CD8-positive, alpha-beta memory T cell (primary cell): ENCODE measurements at regions not wholly inside any gene's neighbourhood (a gene's known extent, or its start where the extent isn't known, plus 50 kb on each side); places are given as distances from the start of the nearest gene placed in this dataset.
A peak's percentile ranks its signal among the peaks of the same experiment; 100 is the strongest.

Experiments used
- CTCF ChIA-PET: fragments of 350-600 bp; sonication (Branson Sonifier 250); formaldehyde crosslinking; loops from one replicate; lab custom pipeline; 2021; ENCODE audit warnings: antibody characterized with exemption; lab: Charles Lee
- POLR2A ChIA-PET: fragments of 350-600 bp; sonication (Branson Sonifier 250); formaldehyde crosslinking; loops from one replicate; lab custom pipeline; 2021; ENCODE audit warnings: antibody characterized with exemption; lab: Charles Lee
- DNase-seq, 5 donors: peaks; one replicate each; pipeline versions ENCODE4 v3.0.0 to v3.0.0-alpha.2; 2020 to 2022; ENCODE audit warnings: mixed read lengths in 1 of 5
- H3K27ac ChIP-seq: one replicate; pipeline ENCODE4 v1.7.0; 2013; ENCODE audit warnings: low read depth, mild to moderate bottlenecking, low read length, moderate library complexity
- H3K27me3 ChIP-seq: 2 replicates; pipeline ENCODE4 v1.7.0; 2013; ENCODE audit warnings: low read length, mild to moderate bottlenecking; ENCODE audit not compliant: insufficient read depth, poor library complexity, severe bottlenecking
- H3K36me3 ChIP-seq: 2 replicates; pipeline ENCODE4 v1.7.0; 2013; ENCODE audit warnings: mild to moderate bottlenecking, low read length, moderate library complexity; ENCODE audit not compliant: insufficient read depth
- H3K4me1 ChIP-seq: 2 replicates; pipeline ENCODE4 v1.7.0; 2013; ENCODE audit warnings: mild to moderate bottlenecking, low read length, moderate library complexity; ENCODE audit not compliant: insufficient read depth
- H3K4me3 ChIP-seq: 2 replicates; pipeline ENCODE4 v1.7.0; 2013; ENCODE audit warnings: mild to moderate bottlenecking, low read length
- H3K9me3 ChIP-seq: 2 replicates; pipeline ENCODE4 v1.7.0; 2013; ENCODE audit warnings: mild to moderate bottlenecking, low read length
- H3K27ac Mint-ChIP-seq, 8 donors: one replicate each; pipeline ENCODE4 v1.8.0; 2020 to 2021; ENCODE audit warnings: mixed read lengths in 8 of 8, mild to moderate bottlenecking in 6 of 8, inconsistent platforms in 3 of 8, moderate library complexity in 3 of 8
- H3K27me3 Mint-ChIP-seq, 2 donors: one replicate each; pipeline ENCODE4 v1.8.0; 2020 to 2021; ENCODE audit warnings: mixed read lengths in 2 of 2, mild to moderate bottlenecking in 1 of 2, moderate library complexity in 1 of 2
- H3K36me3 Mint-ChIP-seq, 3 donors: one replicate each; pipeline ENCODE4 v1.8.0; 2020 to 2021; ENCODE audit warnings: mixed read lengths in 3 of 3, inconsistent platforms in 1 of 3, mild to moderate bottlenecking in 1 of 3
- H3K4me1 Mint-ChIP-seq, 3 donors: one replicate each; pipeline ENCODE4 v1.8.0; 2020 to 2021; ENCODE audit warnings: mixed read lengths in 3 of 3, inconsistent platforms in 1 of 3, mild to moderate bottlenecking in 1 of 3
- H3K4me3 Mint-ChIP-seq, 7 donors: one replicate each; pipeline ENCODE4 v1.8.0; 2020 to 2021; ENCODE audit warnings: mixed read lengths in 7 of 7, mild to moderate bottlenecking in 6 of 7, moderate library complexity in 4 of 7, inconsistent platforms in 2 of 7
- H3K9me3 Mint-ChIP-seq, 5 donors: one replicate each; pipeline ENCODE4 v1.8.0; 2020 to 2022; ENCODE audit warnings: mixed read lengths in 5 of 5, mild to moderate bottlenecking in 3 of 5, moderate library complexity in 2 of 5, inconsistent platforms in 1 of 5

- no peak overlapping the region for H3K27ac Mint-ChIP-seq
- H3K9me3 Mint-ChIP-seq: peaks cover 0 to 7% (median 0%) of the 10 kb centered on the region in 5 donors
- H3K27ac ChIP-seq: no peak overlapping the region
- ChIA-PET CTCF (no interaction called here), POLR2A (no interaction called here)
- no peak overlapping the region for H3K4me3 ChIP-seq
- peaks cover 4% of the 10 kb centered on the region in 2 donors for H3K27me3 Mint-ChIP-seq
- no peak for DNase-seq
- H3K4me3 Mint-ChIP-seq: no peak overlapping the region
- H3K36me3 Mint-ChIP-seq: no peaks in the 10 kb centered on the region
- no peaks in the 10 kb centered on the region for H3K4me1 Mint-ChIP-seq
- H3K27me3 ChIP-seq: no peaks in the 10 kb centered on the region
- no peaks in the 10 kb centered on the region for H3K36me3 ChIP-seq
- H3K9me3 ChIP-seq: no peaks in the 10 kb centered on the region
- H3K4me1 ChIP-seq: no peaks in the 10 kb centered on the region
Measured at GRCh38 chr16:20166531-20167235, 93.0 kb upstream of the GPR139 start.

DNA sequence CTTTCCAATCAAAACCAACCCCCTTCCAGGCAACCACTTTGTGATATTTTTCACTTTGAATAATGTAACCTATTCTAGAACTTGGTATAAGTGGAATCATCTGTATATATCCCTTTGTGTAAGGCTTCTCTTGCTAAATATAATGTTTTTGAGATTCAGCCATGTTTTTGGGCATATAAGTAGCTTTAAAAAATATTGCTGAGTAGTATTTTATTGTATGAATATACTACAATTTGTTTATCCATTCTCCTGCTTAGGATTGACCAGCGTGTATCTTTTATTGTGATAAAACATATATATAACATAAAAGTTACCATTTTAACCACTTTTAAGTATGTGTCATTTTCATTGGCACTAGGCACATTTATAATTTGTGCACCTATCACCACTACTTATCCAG, 79.8 kb upstream of the GPR139 start:
- Mint-ChIP-seq H3K27me3 (peaks cover 0 to 2% of the 10 kb centered on the region in 2 donors), H3K4me3 (no peak overlapping the region), H3K36me3 (no peaks in the 10 kb centered on the region), H3K4me1 (no peaks in the 10 kb centered on the region), H3K9me3 (peaks cover 2 to 20% (median 8%) of the 10 kb centered on the region in 5 donors), H3K27ac (no peak overlapping the region)
- H3K9me3 ChIP-seq: no peaks in the 10 kb centered on the region
- H3K4me1 ChIP-seq: no peaks in the 10 kb centered on the region
- no peaks in the 10 kb centered on the region for H3K36me3 ChIP-seq
- no peak for DNase-seq
- H3K4me3 ChIP-seq: no peak overlapping the region
- CTCF ChIA-PET: no interaction called here
- H3K27me3 ChIP-seq: no peaks in the 10 kb centered on the region
- H3K27ac ChIP-seq: no peak overlapping the region
- POLR2A ChIA-PET: no interaction called here

DNA sequence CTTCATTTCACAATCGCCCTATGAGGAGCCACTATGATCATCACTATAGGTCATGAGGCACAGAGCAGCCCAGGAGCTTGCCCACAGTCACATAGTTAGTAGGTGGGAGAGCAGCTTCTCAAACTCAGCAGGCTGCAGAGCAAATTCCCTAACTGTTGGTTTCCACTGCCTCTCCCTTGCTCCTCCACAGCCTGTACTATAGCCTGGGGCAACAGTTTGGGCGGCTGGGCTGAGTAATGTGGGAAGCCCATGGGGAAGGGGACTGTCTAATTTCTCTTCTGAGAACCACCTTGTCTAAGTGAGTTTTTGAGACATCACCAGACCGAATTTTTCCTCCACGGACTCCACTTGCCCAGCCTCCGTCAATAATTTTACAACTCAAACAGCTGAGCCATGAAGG, 73.4 kb upstream of the GPR139 start:
- no peak overlapping the region for H3K27ac ChIP-seq
- no peak overlapping the region for H3K27ac Mint-ChIP-seq
- H3K4me1 ChIP-seq: no peaks in the 10 kb centered on the region
- no peaks in the 10 kb centered on the region for H3K27me3 ChIP-seq
- H3K4me3 Mint-ChIP-seq: no peak overlapping the region
- ChIA-PET CTCF (no interaction called here), POLR2A (no interaction called here)
- H3K4me3 ChIP-seq: no peak overlapping the region
- H3K4me1 Mint-ChIP-seq: no peaks in the 10 kb centered on the region
- DNase-seq: no peak
- H3K9me3 ChIP-seq: no peaks in the 10 kb centered on the region
- no peaks in the 10 kb centered on the region for H3K36me3 ChIP-seq
- no peaks in the 10 kb centered on the region for H3K36me3 Mint-ChIP-seq
- no peaks in the 10 kb centered on the region for H3K27me3 Mint-ChIP-seq
- peaks cover 0 to 6% (median 2%) of the 10 kb centered on the region in 5 donors for H3K9me3 Mint-ChIP-seq

DNA sequence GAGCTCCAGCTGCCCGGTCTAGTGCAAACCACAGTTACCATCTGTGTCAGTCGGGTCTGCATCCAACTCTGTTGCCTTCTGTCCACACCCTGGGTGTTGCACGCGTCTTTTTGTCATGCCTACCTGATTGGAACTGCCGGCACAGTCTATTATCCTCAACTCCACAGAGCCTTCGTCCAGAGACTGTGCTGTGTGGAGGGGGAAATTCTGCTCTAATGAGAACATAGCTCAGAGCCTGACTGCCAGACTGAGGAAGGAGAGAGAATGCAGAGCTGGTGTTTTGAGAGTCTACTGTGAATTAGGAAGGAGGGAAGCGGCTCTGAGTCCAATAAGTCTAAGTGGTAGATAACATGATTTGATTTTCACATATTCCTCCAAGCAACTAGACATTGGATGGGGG, 68.3 kb upstream of the GPR139 start:
- peaks cover 0 to 2% (median 0%) of the 10 kb centered on the region in 5 donors for H3K9me3 Mint-ChIP-seq
- no peaks in the 10 kb centered on the region for H3K36me3 Mint-ChIP-seq
- Histone ChIP-seq H3K4me3 (no peak overlapping the region), H3K4me1 (no peaks in the 10 kb centered on the region), H3K27ac (no peak overlapping the region), H3K36me3 (no peaks in the 10 kb centered on the region), H3K9me3 (no peaks in the 10 kb centered on the region), H3K27me3 (no peaks in the 10 kb centered on the region)
- no peaks in the 10 kb centered on the region for H3K4me1 Mint-ChIP-seq
- no peak overlapping the region for H3K27ac Mint-ChIP-seq
- CTCF ChIA-PET: interaction anchor here (0.6 kb wide), 1 partner anchor 190 kb away, joined by 3 read pairs; no protein-coding TSS in a partner anchor
- no peaks in the 10 kb centered on the region for H3K27me3 Mint-ChIP-seq
- no peak for DNase-seq
- no peak overlapping the region for H3K4me3 Mint-ChIP-seq
- POLR2A ChIA-PET: no interaction called here

DNA sequence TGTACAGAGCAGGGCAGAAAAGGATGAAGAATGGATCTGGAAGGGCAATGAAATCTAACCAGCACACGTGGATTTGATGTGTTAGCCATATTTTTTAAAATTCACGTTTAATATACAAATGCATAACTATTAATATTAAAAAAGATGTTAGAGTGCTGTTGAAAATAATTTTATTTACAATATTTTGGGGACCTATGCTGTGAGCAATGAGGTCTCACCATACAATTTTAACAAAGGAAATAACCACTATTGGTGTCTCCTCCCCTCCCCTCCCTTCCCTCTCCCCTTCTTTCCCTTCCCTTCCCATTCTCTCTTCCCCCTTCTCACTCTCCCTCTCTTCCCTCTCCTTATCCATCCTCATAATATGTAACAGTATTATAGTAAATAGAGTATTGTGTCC, 64.2 kb upstream of the GPR139 start:
- CTCF ChIA-PET: no interaction called here
- Histone ChIP-seq H3K36me3 (no peaks in the 10 kb centered on the region), H3K4me1 (no peaks in the 10 kb centered on the region), H3K4me3 (no peak overlapping the region), H3K27me3 (no peaks in the 10 kb centered on the region), H3K9me3 (no peaks in the 10 kb centered on the region), H3K27ac (no peak overlapping the region)
- Mint-ChIP-seq H3K27me3 (peaks cover 0 to 2% of the 10 kb centered on the region in 2 donors), H3K27ac (no peak overlapping the region), H3K36me3 (no peaks in the 10 kb centered on the region), H3K9me3 (peaks cover 0 to 2% (median 2%) of the 10 kb centered on the region in 5 donors), H3K4me3 (no peak overlapping the region), H3K4me1 (no peaks in the 10 kb centered on the region)
- DNase-seq: no peak
- POLR2A ChIA-PET: no interaction called here

GRCh38 chr16:20137194-20137593, 63.5 kb upstream of the GPR139 start:
- DNase-seq: no peak
- Mint-ChIP-seq H3K4me1 (no peaks in the 10 kb centered on the region), H3K9me3 (peaks cover 0 to 2% (median 2%) of the 10 kb centered on the region in 5 donors), H3K36me3 (no peaks in the 10 kb centered on the region), H3K4me3 (no peak overlapping the region), H3K27ac (no peak overlapping the region), H3K27me3 (peaks cover 0 to 2% of the 10 kb centered on the region in 2 donors)
- H3K9me3 ChIP-seq: no peaks in the 10 kb centered on the region
- no peak overlapping the region for H3K4me3 ChIP-seq
- ChIA-PET CTCF (no interaction called here), POLR2A (no interaction called here)
- no peaks in the 10 kb centered on the region for H3K4me1 ChIP-seq
- no peaks in the 10 kb centered on the region for H3K27me3 ChIP-seq
- H3K36me3 ChIP-seq: no peaks in the 10 kb centered on the region
- H3K27ac ChIP-seq: no peak overlapping the region

DNA sequence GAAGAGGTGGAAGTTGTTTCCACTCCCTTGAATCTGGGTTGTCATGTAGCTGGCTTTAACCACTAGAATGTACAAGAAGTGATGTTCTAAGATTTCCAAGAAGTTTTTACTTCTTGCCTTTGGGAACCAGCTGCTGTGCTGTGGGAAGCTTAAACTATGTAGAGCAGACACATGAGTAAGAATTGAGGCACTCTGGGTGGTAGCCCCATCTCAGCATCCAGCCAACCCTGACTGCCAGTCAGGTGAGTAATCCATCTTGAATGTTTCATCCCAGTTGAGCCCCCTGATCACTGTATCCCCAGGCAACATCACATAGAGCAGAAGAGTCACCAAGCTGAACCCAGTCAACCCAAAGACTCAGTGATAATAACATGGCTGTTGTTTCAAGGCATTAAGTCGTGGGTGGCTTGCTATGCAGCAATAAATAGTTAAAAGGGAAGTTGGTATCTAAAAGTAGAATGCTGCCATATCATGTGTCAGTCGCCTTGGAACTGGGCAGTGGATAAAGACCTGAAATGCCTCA, 62.8 kb upstream of the GPR139 start:
- POLR2A ChIA-PET: no interaction called here
- CTCF ChIA-PET: no interaction called here
- no peaks in the 10 kb centered on the region for H3K9me3 ChIP-seq

GRCh38 chr16:20129375-20129774, 55.7 kb upstream of the GPR139 start:
- H3K36me3 ChIP-seq: no peaks in the 10 kb centered on the region
- Mint-ChIP-seq H3K9me3 (peaks cover 13 to 23% (median 14%) of the 10 kb centered on the region in 5 donors), H3K27ac (no peak overlapping the region), H3K36me3 (peaks cover 0 to 5% (median 0%) of the 10 kb centered on the region in 3 donors), H3K4me3 (no peak overlapping the region), H3K27me3 (peaks cover 0 to 2% of the 10 kb centered on the region in 2 donors), H3K4me1 (no peaks in the 10 kb centered on the region)
- no peaks in the 10 kb centered on the region for H3K9me3 ChIP-seq
- no peaks in the 10 kb centered on the region for H3K27me3 ChIP-seq
- H3K4me3 ChIP-seq: no peak overlapping the region
- no peak overlapping the region for H3K27ac ChIP-seq
- ChIA-PET CTCF (no interaction called here), POLR2A (no interaction called here)
- no peak for DNase-seq
- H3K4me1 ChIP-seq: no peaks in the 10 kb centered on the region

More for the DNA sequence above, 62.8 kb upstream of the GPR139 start:
- DNase-seq: no peak
- Histone ChIP-seq H3K27me3 (no peaks in the 10 kb centered on the region), H3K4me3 (no peak overlapping the region), H3K27ac (no peak overlapping the region), H3K36me3 (no peaks in the 10 kb centered on the region), H3K4me1 (no peaks in the 10 kb centered on the region)
- Mint-ChIP-seq H3K4me1 (no peaks in the 10 kb centered on the region), H3K9me3 (peaks cover 0 to 6% (median 2%) of the 10 kb centered on the region in 5 donors), H3K4me3 (no peak overlapping the region), H3K36me3 (no peaks in the 10 kb centered on the region), H3K27ac (peak overlapping the region in 1 of 8 donors; percentile 24), H3K27me3 (peaks cover 0 to 2% of the 10 kb centered on the region in 2 donors)
